DMS153 treated with DMSO at 0.1 percent for 48 hours (cell line): ENCODE measurements at regions not wholly inside any gene's neighbourhood (a gene's known extent, or its start where the extent isn't known, plus 50 kb on each side); places are given as distances from the start of the nearest gene placed in this dataset.
A peak's percentile ranks its signal among the peaks of the same experiment; 100 is the strongest.
"Not testable (repeated sequence)": the region's sequence is repeated elsewhere in the genome, so short reads cannot be mapped to it uniquely, and the experiment has no call there.

Experiments
- DNase-seq: peaks from one replicate; lab custom pipeline; 2025; ENCODE audit not compliant: unreplicated experiment; lab: John Stamatoyannopoulos, UW

- DNase-seq, result no peak
Observed at GRCh38 chr11:41519696-41520095, 60.2 kb upstream of the LRRC4C start.

GRCh38 chr11:41522391-41522790, 62.9 kb upstream of the LRRC4C start:
- no peak for DNase-seq

- DNase-seq, result no peak
Observed at GRCh38 chr11:41522899-41523672, 63.6 kb upstream of the LRRC4C start.

- DNase-seq, result no peak
Observed at GRCh38 chr11:41527530-41527929, 68.1 kb upstream of the LRRC4C start.

GRCh38 chr11:41532413-41532812, 73.0 kb upstream of the LRRC4C start:
- no peak for DNase-seq

- no peak for DNase-seq
Observed at GRCh38 chr11:41533761-41534160, 74.3 kb upstream of the LRRC4C start.

- DNase-seq, result no peak
Observed at GRCh38 chr11:41534391-41534790, 74.9 kb upstream of the LRRC4C start.

- no peak for DNase-seq
Observed at GRCh38 chr11:41534861-41535260, 75.4 kb upstream of the LRRC4C start.

GRCh38 chr11:41536021-41536568, 76.6 kb upstream of the LRRC4C start:
- DNase-seq, result no peak

- DNase-seq, result not testable (repeated sequence)
Observed at GRCh38 chr11:41544902-41545301, 85.5 kb upstream of the LRRC4C start.

- DNase-seq, result no peak
Observed at GRCh38 chr11:41578421-41579051, 119.1 kb upstream of the LRRC4C start.

- no peak for DNase-seq
Observed at GRCh38 chr11:41579546-41579945, 120.1 kb upstream of the LRRC4C start.

GRCh38 chr11:41609511-41609910, 150.1 kb upstream of the LRRC4C start:
- no peak for DNase-seq

GRCh38 chr11:41612415-41612814, 153.0 kb upstream of the LRRC4C start:
- DNase-seq, result no peak

GRCh38 chr11:41613326-41613725, 153.9 kb upstream of the LRRC4C start:
- DNase-seq, result no peak

- no peak for DNase-seq
Observed at GRCh38 chr11:41622707-41623359, 163.4 kb upstream of the LRRC4C start.

GRCh38 chr11:41659985-41660384, 200.5 kb upstream of the LRRC4C start:
- peak; percentile 40 for DNase-seq

- no peak for DNase-seq
Observed at GRCh38 chr11:41660585-41660984, 201.1 kb upstream of the LRRC4C start.

- DNase-seq, result no peak
Observed at GRCh38 chr11:41665441-41666360, 206.2 kb upstream of the LRRC4C start.

- DNase-seq, result no peak
Observed at GRCh38 chr11:41666951-41667653, 207.7 kb upstream of the LRRC4C start.
